ENCODE measurements at regions not wholly inside any gene's neighbourhood (a gene's known extent, or its start where the extent isn't known, plus 50 kb on each side); places are given as distances from the start of the nearest gene placed in this dataset.
"Not testable (repeated sequence)": the region's sequence is repeated elsewhere in the genome, so short reads cannot be mapped to it uniquely, and the experiment has no call there.

- not testable (repeated sequence) for DNase-seq
Measured at GRCh38 chr7:55743454-55743717, 119.2 kb downstream of the SEPTIN14 start.

DNA sequence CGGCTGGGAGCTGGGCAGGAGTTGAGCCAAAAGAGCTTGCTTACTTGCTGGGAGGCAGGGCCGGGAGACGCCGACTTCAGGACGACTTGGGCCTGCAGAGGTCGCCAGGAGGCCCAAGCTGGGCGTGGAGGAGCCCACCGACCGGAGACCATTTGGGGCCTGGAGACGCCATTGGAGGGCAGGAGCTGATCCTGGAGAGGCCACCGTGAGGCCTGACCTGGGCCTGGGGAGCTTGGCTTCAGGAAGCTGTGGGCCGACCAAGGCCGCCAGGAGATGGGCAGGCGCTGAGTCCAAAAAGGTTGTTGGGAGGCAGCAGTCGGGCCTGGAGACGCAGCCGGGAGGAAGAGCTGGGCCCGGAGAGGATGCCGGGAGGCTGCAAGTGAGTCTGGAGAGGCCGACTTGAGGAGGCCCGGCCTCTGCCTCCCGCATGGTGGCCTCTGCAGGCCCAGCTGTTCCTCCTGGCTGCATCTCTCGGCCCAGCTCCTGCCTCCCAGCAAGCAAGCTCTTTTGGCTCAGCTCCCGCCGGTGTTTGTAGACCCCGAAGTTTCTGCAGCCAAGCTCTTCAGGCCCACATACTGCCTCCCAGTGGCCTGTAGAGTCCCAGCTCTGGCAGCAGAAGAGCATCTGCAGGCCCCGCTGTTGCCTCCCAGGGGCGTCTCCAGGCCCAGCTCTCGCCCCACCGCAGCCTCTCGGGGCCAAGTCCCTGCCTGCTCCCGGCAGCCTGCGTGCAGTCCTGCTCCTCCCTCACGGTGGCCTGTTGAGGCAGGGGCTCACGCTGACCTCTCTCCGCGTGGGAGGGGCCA, 119.7 kb downstream of the SEPTIN14 start:
- DNase-seq, result not testable (repeated sequence)

GRCh38 chr7:55741721-55742631, 120.6 kb downstream of the SEPTIN14 start:
- not testable (repeated sequence) for DNase-seq

DNA sequence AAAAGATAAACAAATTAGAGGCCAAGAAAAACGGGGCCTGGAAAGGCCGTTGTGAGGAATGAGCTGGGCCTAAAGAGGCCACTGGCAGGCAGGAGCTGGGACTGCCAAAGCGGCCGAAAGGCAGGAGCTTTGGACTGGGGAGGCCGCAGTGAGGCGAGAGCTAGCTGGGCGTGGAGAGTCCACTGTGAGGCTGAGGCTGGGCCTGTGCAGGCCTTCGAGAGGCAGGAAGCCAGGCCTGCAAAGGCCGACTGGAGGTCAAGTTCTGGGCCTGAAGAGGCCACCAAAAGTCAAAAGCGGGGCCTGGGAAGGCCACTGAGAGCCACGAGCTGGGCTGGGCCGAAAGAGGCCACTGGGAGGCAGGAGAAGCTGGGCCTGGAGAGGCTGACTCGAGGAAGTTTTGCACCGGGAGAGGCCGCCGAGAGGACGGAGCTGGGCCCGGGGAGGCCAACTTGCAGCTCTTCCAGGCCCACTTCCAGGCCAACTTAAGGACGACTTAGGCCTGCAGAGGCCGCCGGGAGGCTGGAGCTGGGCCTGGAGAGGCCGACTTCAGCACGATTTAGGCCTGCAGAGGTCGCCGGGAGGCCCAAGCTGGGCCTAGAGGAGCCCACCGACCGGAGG, 121.8 kb downstream of the SEPTIN14 start:
- DNase-seq, result not testable (repeated sequence)

- not testable (repeated sequence) for DNase-seq
Measured at GRCh38 chr7:55740053-55740452, 122.5 kb downstream of the SEPTIN14 start.

DNA sequence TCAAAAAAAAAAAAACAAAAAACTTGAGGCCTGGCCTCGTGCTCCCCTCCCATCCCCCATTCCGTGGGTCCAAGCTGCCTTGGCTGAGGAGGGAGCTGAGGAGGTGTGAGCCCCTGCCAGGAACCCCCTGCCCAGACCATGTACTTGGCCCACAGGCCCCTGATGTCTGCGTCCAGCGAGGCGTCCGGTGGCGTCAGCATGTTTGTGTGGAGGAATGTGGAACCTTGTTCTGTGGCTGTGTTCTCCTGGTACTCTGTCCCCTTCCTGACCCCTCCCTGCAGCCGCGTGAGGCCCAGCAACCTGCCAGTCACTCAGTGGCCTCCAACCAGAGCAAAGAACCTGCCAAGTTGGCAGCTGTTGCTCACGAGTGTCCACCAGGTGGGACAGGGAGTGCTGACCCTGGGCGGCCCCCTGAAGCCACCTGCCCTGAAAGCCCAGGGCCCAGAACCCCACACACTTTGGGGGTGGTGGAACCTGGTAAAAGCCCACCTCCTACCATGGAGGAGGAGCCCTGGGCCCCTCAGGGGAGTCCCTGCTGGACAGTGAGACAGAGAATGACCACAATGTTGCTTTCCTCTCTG, 125.8 kb downstream of the SEPTIN14 start:
- DNase-seq, result not testable (repeated sequence)

DNA sequence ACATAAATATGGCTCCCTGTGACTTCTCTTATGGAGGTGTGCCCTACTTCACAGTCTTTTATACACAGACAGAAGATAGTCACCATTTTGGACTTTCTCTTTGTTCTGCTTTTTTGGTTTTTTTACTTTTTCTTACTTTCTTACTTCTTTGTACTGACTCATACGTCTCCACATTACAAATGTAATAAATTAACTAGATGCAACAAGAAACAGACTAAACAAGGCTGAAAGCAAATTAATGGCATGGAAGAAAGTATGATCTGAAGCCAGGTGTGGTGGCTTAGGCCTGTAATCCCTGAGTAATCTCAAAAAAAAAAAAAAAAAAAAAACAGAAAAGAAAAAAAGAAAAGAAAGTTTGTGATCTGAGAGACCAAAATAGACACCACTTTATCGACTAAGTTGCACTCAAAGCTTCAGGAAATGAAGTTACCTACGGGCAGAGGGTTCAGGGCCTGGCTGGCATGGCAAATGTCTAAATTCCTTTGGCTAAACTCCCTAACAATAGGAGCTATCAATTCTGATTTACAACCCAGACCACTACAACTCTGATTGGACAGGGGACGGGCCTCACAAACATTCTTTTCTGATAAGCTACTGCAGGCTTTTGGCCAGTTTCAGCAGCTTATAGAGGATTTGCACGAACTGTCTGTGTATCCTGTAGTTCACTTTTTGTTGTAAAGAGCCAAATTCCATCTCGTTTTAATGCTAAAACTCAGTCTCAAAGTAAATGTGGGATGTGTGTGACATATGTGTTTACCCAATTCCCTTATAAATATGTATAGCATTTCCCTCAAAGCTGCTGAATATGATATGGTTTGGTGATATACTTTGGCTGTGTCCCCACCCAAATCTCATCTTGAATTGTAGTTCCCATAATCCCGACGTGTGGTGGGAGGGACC, 129.1 kb downstream of the SEPTIN14 start:
- no peak for DNase-seq

DNA sequence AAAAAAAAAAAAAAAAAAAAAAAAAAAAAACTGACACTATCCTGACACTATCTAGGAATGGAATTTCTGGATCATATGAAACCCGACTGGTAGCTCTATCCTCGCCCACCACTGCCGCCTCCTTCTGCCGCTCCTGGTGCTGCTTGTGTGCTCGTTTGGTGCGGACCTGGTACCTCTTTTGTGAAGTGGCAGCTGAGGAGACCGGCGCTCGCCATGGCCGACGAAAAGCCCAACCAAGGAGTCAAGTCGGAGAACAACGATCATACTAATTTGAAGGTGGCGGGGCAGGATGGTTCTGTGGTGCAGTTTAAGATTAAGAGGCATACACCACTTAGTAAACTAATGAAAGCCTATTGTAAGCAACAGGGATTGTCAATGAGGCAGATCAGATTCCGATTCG, 130.6 kb downstream of the SEPTIN14 start:
- no peak for DNase-seq

DNA sequence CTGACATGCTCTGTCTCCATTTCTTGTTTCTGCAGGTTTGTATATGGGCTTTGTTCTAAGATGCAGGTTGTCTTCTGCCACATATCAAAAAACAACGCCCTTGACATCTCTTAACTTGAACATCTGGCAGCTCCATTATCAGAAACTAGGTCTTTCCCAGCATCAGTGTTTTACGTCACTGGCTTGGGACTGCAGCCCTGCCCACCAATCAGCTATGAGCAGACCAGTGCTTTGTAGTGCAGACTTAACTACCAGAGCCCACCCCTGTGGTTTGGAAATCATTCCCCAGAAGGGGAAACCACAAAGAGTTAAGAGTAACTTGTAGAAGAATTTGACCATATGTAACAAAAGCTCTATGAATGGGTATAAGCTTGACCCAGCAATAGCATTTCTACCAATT, 132.4 kb downstream of the SEPTIN14 start:
- no peak for DNase-seq

GRCh38 chr7:55723621-55723941, 139.0 kb downstream of the SEPTIN14 start:
- no peak for DNase-seq

- DNase-seq, result not testable (repeated sequence)
Measured at GRCh38 chr7:55722874-55723620, 139.5 kb downstream of the SEPTIN14 start.

DNA sequence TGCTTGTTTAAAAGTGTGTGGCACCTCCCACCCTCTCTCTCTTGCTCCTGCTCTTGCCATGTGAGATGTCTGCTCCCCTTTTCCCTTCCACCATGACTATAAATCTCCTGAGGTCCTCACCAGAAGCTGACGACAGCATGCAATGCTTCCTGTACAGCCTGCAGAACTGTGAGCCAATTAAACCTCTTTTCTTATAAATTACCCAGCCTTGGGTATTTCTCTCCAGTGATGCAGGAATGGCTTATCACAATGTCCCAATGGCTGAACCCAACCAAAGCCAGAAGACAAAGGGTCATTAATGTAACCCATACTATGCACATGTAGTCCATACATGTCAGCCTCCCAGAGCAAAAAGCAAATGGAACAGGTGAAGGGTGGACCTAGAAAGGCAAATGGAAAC, 141.5 kb downstream of the SEPTIN14 start:
- not testable (repeated sequence) for DNase-seq

GRCh38 chr7:55715247-55715867, 143.1 kb upstream of the VOPP1 start:
- not testable (repeated sequence) for DNase-seq

GRCh38 chr7:55714370-55714769, 142.1 kb upstream of the VOPP1 start:
- DNase-seq, result not testable (repeated sequence)

- not testable (repeated sequence) for DNase-seq
Measured at GRCh38 chr7:55710312-55710711, 138.0 kb upstream of the VOPP1 start.

DNA sequence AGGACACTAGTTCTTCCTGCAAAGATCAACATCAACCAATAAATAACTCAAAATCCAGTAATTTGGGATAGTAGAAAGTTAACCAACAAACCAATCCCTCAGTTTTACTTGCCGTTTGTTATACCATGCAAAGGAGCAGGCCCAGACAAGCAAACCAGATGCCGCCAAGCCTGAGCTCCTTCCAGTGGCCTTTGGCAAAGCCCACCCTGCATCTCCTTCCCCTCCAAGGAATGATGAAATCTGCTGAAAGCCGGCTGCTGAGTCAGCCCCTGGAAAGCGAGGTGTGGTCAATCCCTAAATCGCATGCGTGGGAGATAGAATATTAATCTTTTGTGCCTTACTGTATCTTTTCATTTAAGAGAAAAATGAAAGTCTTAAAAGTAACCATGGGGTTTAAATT, 135.7 kb upstream of the VOPP1 start:
- DNase-seq, result not testable (repeated sequence)

DNA sequence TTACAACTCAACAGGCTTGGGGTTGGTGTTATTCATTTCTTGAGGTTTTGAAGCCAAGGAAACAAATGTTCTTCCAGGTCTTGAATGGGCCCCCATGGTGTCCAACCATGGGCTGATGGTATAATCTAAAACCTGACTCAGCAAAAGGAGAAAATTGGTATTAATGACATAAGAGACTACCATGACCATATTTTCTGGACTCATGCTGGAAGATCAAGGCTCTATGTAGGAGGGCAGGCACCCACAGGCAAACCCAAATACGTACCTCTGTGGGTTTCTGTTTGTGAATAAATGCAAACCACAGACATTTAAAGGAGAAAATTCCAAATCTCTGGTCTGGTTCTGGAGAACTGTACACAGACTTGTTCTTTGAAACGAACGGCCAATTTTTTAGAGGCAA, 135.1 kb upstream of the VOPP1 start:
- not testable (repeated sequence) for DNase-seq

GRCh38 chr7:55706451-55707195, 134.3 kb upstream of the VOPP1 start:
- not testable (repeated sequence) for DNase-seq

GRCh38 chr7:55705728-55706450, 133.6 kb upstream of the VOPP1 start:
- not testable (repeated sequence) for DNase-seq

GRCh38 chr7:55702831-55703230, 130.5 kb upstream of the VOPP1 start:
- DNase-seq, result not testable (repeated sequence)
